Endothelial cell of umbilical vein (primary cell): ENCODE measurements at regions not wholly inside any gene's neighbourhood (a gene's known extent, or its start where the extent isn't known, plus 50 kb on each side); places are given as distances from the start of the nearest gene placed in this dataset.

Experiments
- CTCF ChIP-seq, 2 donors: IDR thresholded peaks; 1 replicate in 1 of 2; 2 replicates in 1 of 2; pipeline ENCODE4 v1.5.1; 2011; ENCODE audit warnings: low read length in 2 of 2, mild to moderate bottlenecking in 2 of 2, moderate library complexity in 2 of 2, control low read depth in 1 of 2, inconsistent platforms in 1 of 2, low read depth in 1 of 2; ENCODE audit not compliant: insufficient read depth in 1 of 2; ENCODE audit errors: extremely low read depth in 1 of 2
- POLR2A ChIP-seq: IDR thresholded peaks from 2 replicates; pipeline ENCODE4 v1.6.1; 2012; ENCODE audit warnings: low read depth, mild to moderate bottlenecking, control low read depth, low read length
- POLR2AphosphoS5 ChIP-seq: IDR thresholded peaks from 2 replicates; pipeline ENCODE4 v1.6.1; 2012; ENCODE audit warnings: low read depth, mild to moderate bottlenecking, control low read depth, low read length, moderate library complexity; ENCODE audit not compliant: insufficient read depth

- TF ChIP-seq POLR2AphosphoS5, result no peak
- no peak for TF ChIP-seq CTCF (IDR thresholded peaks at IDR 0.05; ENCODE audit: extremely low read depth in 1 of 2, insufficient read depth in 1 of 2, low read depth in 1 of 2, low read length in 2 of 2)
- no peak for TF ChIP-seq POLR2A
Observed at GRCh38 chr11:105468154-105468553, 141.7 kb upstream of the GRIA4 start.
